HCT116 (cell line): ENCODE measurements at regions not wholly inside any gene's neighbourhood (a gene's known extent, or its start where the extent isn't known, plus 50 kb on each side); places are given as distances from the start of the nearest gene placed in this dataset.

ENCODE experiments used
- ATAC-seq: fragments of 200-7000 bp; cut with Tn5 transposase; 2 replicates; pipeline ENCODE4 v1.9.1; 2020; ENCODE audit warnings: mild to moderate bottlenecking, moderate library complexity
- BruUV-seq: library from RNA; stranded (reverse); fragments of 400-500 nt; replicated peaks from 2 replicates; lab custom pipeline; 2021; lab: Mats Ljungman, UMichigan
- CTCF ChIA-PET: fragments of 300-600 bp; sonication (Branson Sonifier 250); formaldehyde crosslinking; loops from one replicate; lab custom pipeline; 2021; ENCODE audit warnings: antibody characterized with exemption; lab: Charles Lee
- POLR2A ChIA-PET: fragments of 300-600, 350-600 bp; sonication (Branson Sonifier 250); formaldehyde crosslinking; loops from one replicate; lab custom pipeline; 2021; ENCODE audit warnings: antibody characterized with exemption; lab: Charles Lee
- RAD21 ChIA-PET, 2 experiments: fragments of 300-600 bp; sonication (Branson Sonifier 250); formaldehyde crosslinking; loops; one replicate each; lab custom pipeline; 2023; ENCODE audit warnings: low total read pairs in 2 of 2; ENCODE audit not compliant: uncharacterized antibody in 2 of 2, unreplicated experiment in 2 of 2, low non-redundant PET in 1 of 2; lab: Charles Lee
- DNase-seq: peaks from one replicate; pipeline ENCODE4 v3.0.0-alpha.2; 2010; ENCODE audit warnings: low read depth, low spot score
- H2AFZ ChIP-seq: fragments of 200-600 bp; shearing (Covaris generic), sonication (generic); 2 replicates; pipeline ENCODE4 v1.6.1; 2017; ENCODE audit warnings: low read depth, mixed run types, mixed read lengths, antibody characterized with exemption, low read length; ENCODE audit not compliant: poor library complexity, severe bottlenecking
- H3K27ac ChIP-seq: 2 replicates; pipeline ENCODE4 v1.5.1; 2012; ENCODE audit warnings: low read depth, low read length
- H3K27me3 ChIP-seq: fragments of 200-600 bp; sonication (generic); 2 replicates; pipeline ENCODE4 v1.6.1; 2016; ENCODE audit warnings: mixed run types, low read length, mixed read lengths; ENCODE audit not compliant: insufficient read depth
- H3K36me3 ChIP-seq, 2 experiments: fragments of 200-500 bp in 1 of 2; fragments of 200-600 bp in 1 of 2; sonication (Bioruptor generic) in 1 of 2; sonication (generic) in 1 of 2; 2 replicates each; pipeline versions ENCODE4 v1.5.1 to v1.6.1; 2014 to 2016; ENCODE audit warnings: low read length in 2 of 2, inconsistent platforms in 1 of 2, mixed read lengths in 1 of 2, mixed run types in 1 of 2; ENCODE audit not compliant: insufficient read depth in 2 of 2, control insufficient read depth in 1 of 2
- H3K4me1 ChIP-seq, 2 experiments: fragments of 200-600 bp in 1 of 2; sonication (generic) in 1 of 2; 2 replicates each; pipeline versions ENCODE4 v1.5.1 to v1.6.1; 2012 to 2017; ENCODE audit warnings: low read length in 2 of 2, inconsistent platforms in 1 of 2, mild to moderate bottlenecking in 1 of 2, mixed read lengths in 1 of 2, mixed run types in 1 of 2, moderate library complexity in 1 of 2; ENCODE audit not compliant: insufficient read depth in 2 of 2, control insufficient read depth in 1 of 2
- H3K4me2 ChIP-seq: fragments of 200-600 bp; sonication (generic); 2 replicates; pipeline ENCODE4 v1.6.1; 2017; ENCODE audit warnings: mixed run types, low read length, mixed read lengths
- H3K4me3 ChIP-seq, 2 experiments: fragments of 200-600 bp in 1 of 2; sonication (generic) in 1 of 2; replicated peaks in 1 of 2; 2 replicates each; pipeline ENCODE4 v1.5.1; 2011 to 2016; ENCODE audit warnings: low read length in 2 of 2, control low read depth in 1 of 2, low read depth in 1 of 2, mild to moderate bottlenecking in 1 of 2, mixed read lengths in 1 of 2, mixed run types in 1 of 2
- H3K79me2 ChIP-seq: fragments of 200-600 bp; sonication (generic); 2 replicates; pipeline ENCODE4 v1.6.1; 2017; ENCODE audit warnings: mild to moderate bottlenecking, mixed run types, low read length, moderate library complexity, mixed read lengths; ENCODE audit not compliant: insufficient read depth
- H3K9ac ChIP-seq: fragments of 200-600 bp; sonication (generic); 2 replicates; pipeline ENCODE4 v1.6.1; 2016; ENCODE audit warnings: low read length, mixed read lengths
- H3K9me2 ChIP-seq: fragments of 200-600 bp; sonication (generic), shearing (Covaris generic); 2 replicates; pipeline ENCODE4 v1.6.1; 2017; ENCODE audit warnings: mixed run types, mild to moderate bottlenecking, moderate library complexity; ENCODE audit not compliant: insufficient read depth
- H3K9me3 ChIP-seq, 2 experiments: fragments of 200-500 bp in 1 of 2; fragments of 200-600 bp in 1 of 2; sonication (Bioruptor generic) in 1 of 2; sonication (generic) in 1 of 2; 2 replicates each; pipeline ENCODE4 v1.6.1; 2014 to 2017; ENCODE audit warnings: low read length in 2 of 2, mixed read lengths in 2 of 2, inconsistent platforms in 1 of 2, low read depth in 1 of 2, mild to moderate bottlenecking in 1 of 2, mixed run types in 1 of 2, moderate library complexity in 1 of 2; ENCODE audit not compliant: control insufficient read depth in 1 of 2, insufficient read depth in 1 of 2
- H4K20me1 ChIP-seq: fragments of 200-600 bp; sonication (generic), shearing (Covaris generic); 2 replicates; pipeline ENCODE4 v1.6.1; 2017; ENCODE audit warnings: mixed run types, mild to moderate bottlenecking, moderate library complexity; ENCODE audit not compliant: insufficient read depth
- CBX3 ChIP-seq: IDR thresholded peaks from 2 replicates; pipeline ENCODE4 v1.6.1; 2012; ENCODE audit warnings: low read depth
- CEBPB ChIP-seq: IDR thresholded peaks from 2 replicates; pipeline ENCODE4 v1.6.1; 2012; ENCODE audit warnings: low read depth
- EGR1 ChIP-seq: IDR thresholded peaks from 2 replicates; pipeline ENCODE4 v1.6.1; 2012; ENCODE audit warnings: low read depth
- POLR2A ChIP-seq: IDR thresholded peaks from 2 replicates; pipeline ENCODE4 v1.7.0; 2011; ENCODE audit warnings: borderline replicate concordance; ENCODE audit not compliant: insufficient read depth, insufficient read length; ENCODE audit errors: extremely low read depth
- RAD21 ChIP-seq: IDR thresholded peaks from 2 replicates; pipeline ENCODE4 v1.6.1; 2012; ENCODE audit warnings: low read depth, mild to moderate bottlenecking
- SIN3A ChIP-seq: IDR thresholded peaks from 2 replicates; pipeline ENCODE4 v1.6.1; 2012; ENCODE audit warnings: low read depth
- YY1 ChIP-seq: IDR thresholded peaks from 2 replicates; pipeline ENCODE4 v1.6.1; 2011; ENCODE audit warnings: low read length, low read depth, moderate library complexity, mild to moderate bottlenecking; ENCODE audit not compliant: insufficient replicate concordance; ENCODE audit errors: extremely low read depth
- ZFX ChIP-seq: fragments of 450-650 bp; IDR thresholded peaks from 2 replicates; pipeline ENCODE4 v1.6.1; 2017
- ZNF274 ChIP-seq: fragments of 200-500 bp; sonication (Bioruptor generic); IDR thresholded peaks from 2 replicates; pipeline ENCODE4 v1.6.1; 2014; ENCODE audit warnings: mild to moderate bottlenecking, low read depth, low read length, inconsistent platforms
- intact Hi-C: fragments of 100-400 bp; cut with micrococcal nuclease; formaldehyde crosslinking; loops from 2 replicates; pipeline ENCODE4 v1.10.0; 2022
- TF ChIP-seq, protein P1 (sequence below): IDR thresholded peaks from 2 replicates; pipeline ENCODE4 v1.6.1; 2012; ENCODE audit warnings: low read depth
- TF ChIP-seq, protein P2 (sequence below): IDR thresholded peaks from 2 replicates; pipeline ENCODE4 v1.6.1; 2012
- TF ChIP-seq, protein P3 (sequence below): IDR thresholded peaks from 2 replicates; pipeline ENCODE4 v1.6.1; 2012
- TF ChIP-seq, protein P4 (sequence below), 3 experiments: fragments of 200-600 bp in 1 of 3; sonication (generic) in 1 of 3; IDR thresholded peaks in 2 of 3; conservative IDR thresholded peaks in 1 of 3; 2 replicates each; pipeline ENCODE4 v1.5.1; 2012 to 2017; ENCODE audit warnings: low read depth in 2 of 3, low read length in 2 of 3, antibody characterized with exemption in 1 of 3, borderline replicate concordance in 1 of 3, control low read depth in 1 of 3, mild to moderate bottlenecking in 1 of 3, mixed read lengths in 1 of 3, mixed run types in 1 of 3, moderate library complexity in 1 of 3; ENCODE audit not compliant: insufficient read depth in 1 of 3

DNA sequence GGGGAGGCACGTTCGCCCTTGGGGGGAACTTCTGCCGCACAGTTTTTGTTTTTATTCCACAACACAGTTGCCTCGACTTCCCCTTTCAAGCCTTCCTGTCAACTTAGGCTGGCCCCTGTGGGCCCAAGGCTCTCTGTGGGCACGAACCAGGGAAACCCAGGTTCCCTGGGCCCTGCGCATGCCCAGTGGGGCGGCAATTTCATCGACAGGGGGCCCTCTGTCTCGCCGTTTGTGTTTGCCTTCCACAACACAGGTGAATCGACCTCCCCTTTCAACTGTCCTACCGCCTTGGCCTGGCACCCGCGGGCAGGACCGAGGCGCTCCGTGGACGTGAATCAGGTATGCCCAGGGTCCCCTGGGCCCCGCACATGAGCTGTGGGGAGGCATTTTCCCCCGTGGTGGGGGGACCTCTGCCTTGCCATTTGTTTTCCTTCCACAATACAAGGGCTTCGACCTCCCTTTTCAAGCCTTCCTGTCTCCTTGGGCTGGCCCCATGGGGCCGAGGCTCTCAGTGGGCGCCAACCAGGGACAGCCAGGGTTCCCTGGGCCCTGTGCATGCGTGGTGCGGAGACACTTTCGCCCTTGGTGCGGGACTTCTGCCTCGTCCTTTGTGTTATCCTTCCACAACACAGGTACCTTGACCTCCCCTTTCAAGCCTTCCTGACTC is 354.0 kb downstream of the ALG10 start (continued):
- no peak for TF ChIP-seq YY1
- TF ChIP-seq, protein P1, sequence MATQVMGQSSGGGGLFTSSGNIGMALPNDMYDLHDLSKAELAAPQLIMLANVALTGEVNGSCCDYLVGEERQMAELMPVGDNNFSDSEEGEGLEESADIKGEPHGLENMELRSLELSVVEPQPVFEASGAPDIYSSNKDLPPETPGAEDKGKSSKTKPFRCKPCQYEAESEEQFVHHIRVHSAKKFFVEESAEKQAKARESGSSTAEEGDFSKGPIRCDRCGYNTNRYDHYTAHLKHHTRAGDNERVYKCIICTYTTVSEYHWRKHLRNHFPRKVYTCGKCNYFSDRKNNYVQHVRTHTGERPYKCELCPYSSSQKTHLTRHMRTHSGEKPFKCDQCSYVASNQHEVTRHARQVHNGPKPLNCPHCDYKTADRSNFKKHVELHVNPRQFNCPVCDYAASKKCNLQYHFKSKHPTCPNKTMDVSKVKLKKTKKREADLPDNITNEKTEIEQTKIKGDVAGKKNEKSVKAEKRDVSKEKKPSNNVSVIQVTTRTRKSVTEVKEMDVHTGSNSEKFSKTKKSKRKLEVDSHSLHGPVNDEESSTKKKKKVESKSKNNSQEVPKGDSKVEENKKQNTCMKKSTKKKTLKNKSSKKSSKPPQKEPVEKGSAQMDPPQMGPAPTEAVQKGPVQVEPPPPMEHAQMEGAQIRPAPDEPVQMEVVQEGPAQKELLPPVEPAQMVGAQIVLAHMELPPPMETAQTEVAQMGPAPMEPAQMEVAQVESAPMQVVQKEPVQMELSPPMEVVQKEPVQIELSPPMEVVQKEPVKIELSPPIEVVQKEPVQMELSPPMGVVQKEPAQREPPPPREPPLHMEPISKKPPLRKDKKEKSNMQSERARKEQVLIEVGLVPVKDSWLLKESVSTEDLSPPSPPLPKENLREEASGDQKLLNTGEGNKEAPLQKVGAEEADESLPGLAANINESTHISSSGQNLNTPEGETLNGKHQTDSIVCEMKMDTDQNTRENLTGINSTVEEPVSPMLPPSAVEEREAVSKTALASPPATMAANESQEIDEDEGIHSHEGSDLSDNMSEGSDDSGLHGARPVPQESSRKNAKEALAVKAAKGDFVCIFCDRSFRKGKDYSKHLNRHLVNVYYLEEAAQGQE, result no peak
- TF ChIP-seq, protein P2, sequence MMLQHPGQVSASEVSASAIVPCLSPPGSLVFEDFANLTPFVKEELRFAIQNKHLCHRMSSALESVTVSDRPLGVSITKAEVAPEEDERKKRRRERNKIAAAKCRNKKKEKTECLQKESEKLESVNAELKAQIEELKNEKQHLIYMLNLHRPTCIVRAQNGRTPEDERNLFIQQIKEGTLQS, result no peak
- TF ChIP-seq ZNF274, result no peak
- TF ChIP-seq POLR2A, result no peak
- TF ChIP-seq EGR1, result no peak
- TF ChIP-seq CBX3, result no peak
- TF ChIP-seq, protein P3, sequence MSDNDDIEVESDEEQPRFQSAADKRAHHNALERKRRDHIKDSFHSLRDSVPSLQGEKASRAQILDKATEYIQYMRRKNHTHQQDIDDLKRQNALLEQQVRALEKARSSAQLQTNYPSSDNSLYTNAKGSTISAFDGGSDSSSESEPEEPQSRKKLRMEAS, result no peak

DNA sequence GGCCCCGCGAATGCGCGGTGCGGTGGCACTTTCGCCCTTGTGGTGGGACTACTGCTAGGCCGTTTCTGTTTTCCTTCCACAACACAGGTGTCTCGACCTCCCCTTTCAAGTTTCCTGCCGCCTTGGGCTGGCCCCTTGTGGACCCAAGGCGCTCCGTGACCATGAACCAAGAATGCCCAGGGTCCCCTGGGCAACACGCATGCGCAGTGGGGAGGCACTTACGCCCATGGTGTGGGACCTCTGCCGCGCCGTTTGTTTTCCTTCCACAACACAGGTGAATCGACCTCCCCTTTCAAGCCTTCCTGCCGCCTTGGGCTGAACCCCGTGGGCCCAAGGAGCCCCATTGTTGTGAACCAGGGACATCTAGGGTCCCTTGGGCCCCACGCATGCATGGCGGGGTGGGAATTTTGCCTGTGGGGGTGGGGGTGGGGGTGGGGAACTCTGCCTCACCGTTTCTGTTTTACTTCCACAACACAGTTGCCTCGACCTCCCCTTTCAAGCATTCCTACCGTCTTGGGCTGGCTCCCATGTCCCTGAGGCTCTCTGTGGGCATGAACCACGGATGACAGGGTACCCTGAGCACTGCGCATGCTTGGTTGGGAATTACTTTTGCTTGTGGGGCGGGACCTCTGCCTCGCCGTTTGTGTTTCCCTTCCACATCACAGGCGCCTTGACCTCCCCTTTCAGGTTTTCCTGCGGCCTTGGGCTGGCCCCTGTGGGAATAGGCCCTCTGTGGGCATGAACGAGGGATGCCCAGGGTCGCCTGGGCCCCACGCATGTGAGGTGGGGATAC is 355.1 kb downstream of the ALG10 start:
- RAD21 ChIA-PET, result no interaction called here
- Histone ChIP-seq H3K4me1 (no peaks in the 10 kb centered on the region), H3K27me3 (no peaks in the 10 kb centered on the region)
- no peak for TF ChIP-seq SIN3A
- no peak for TF ChIP-seq CEBPB
- TF ChIP-seq, protein P3, result no peak
- no peak for TF ChIP-seq ZFX
- TF ChIP-seq EGR1, result no peak
- no peak for TF ChIP-seq POLR2A
- TF ChIP-seq RAD21, result no peak
- TF ChIP-seq, protein P4, sequence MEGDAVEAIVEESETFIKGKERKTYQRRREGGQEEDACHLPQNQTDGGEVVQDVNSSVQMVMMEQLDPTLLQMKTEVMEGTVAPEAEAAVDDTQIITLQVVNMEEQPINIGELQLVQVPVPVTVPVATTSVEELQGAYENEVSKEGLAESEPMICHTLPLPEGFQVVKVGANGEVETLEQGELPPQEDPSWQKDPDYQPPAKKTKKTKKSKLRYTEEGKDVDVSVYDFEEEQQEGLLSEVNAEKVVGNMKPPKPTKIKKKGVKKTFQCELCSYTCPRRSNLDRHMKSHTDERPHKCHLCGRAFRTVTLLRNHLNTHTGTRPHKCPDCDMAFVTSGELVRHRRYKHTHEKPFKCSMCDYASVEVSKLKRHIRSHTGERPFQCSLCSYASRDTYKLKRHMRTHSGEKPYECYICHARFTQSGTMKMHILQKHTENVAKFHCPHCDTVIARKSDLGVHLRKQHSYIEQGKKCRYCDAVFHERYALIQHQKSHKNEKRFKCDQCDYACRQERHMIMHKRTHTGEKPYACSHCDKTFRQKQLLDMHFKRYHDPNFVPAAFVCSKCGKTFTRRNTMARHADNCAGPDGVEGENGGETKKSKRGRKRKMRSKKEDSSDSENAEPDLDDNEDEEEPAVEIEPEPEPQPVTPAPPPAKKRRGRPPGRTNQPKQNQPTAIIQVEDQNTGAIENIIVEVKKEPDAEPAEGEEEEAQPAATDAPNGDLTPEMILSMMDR (IDR thresholded peaks at IDR 0.05 in 2 of 3, conservative IDR thresholded peaks at IDR 0.05 in 1 of 3; ENCODE audit: borderline replicate concordance in 1 of 3, insufficient read depth in 1 of 3, low read depth in 2 of 3, low read length in 2 of 3), result no peak

More for the DNA sequence above, 355.1 kb downstream of the ALG10 start:
- no peaks in the 10 kb centered on the region for H3K79me2 ChIP-seq
- no peak overlapping the region for H3K4me2 ChIP-seq
- H4K20me1 ChIP-seq, result no peaks in the 10 kb centered on the region
- no TSS peak for BruUV-seq
- ChIA-PET CTCF (no interaction called here), POLR2A (no interaction called here)
- DNase-seq (no peak), ATAC-seq (no peak)
- H3K9me2 ChIP-seq, result no peaks in the 10 kb centered on the region
- intact Hi-C loops, result no loop called here
- no peak overlapping the region for H3K27ac ChIP-seq
- H3K36me3 ChIP-seq, result no peaks in the 10 kb centered on the region
- no peak overlapping the region for H3K9ac ChIP-seq
- H2AFZ ChIP-seq, result no peak overlapping the region
- no peaks in the 10 kb centered on the region for H3K9me3 ChIP-seq
- no peak overlapping the region for H3K4me3 ChIP-seq
